ENCODE measurements at regions not wholly inside any gene's neighbourhood (a gene's known extent, or its start where the extent isn't known, plus 50 kb on each side); places are given as distances from the start of the nearest gene placed in this dataset.

GRCh38 chr12:91654087-91654486 is 471.5 kb upstream of the DCN start:
- no peak for TF ChIP-seq MYC (IDR thresholded peaks at IDR 0.05; ENCODE audit: low read depth, low read length)
- no peak for TF ChIP-seq CTCF (IDR thresholded peaks at IDR 0.05; ENCODE audit: low read depth, low read length)
- TF ChIP-seq POLR2A (IDR thresholded peaks at IDR 0.05; ENCODE audit: extremely low read depth, insufficient read length): no peak
